Amniotic stem cell (primary cell): ENCODE measurements at regions not wholly inside any gene's neighbourhood (a gene's known extent, or its start where the extent isn't known, plus 50 kb on each side); places are given as distances from the start of the nearest gene placed in this dataset.

Experiments
- DNase-seq: peaks from one replicate; lab custom pipeline; 2025; lab: John Stamatoyannopoulos, UW

- DNase-seq, result no peak
These were observed 290.1 kb downstream of the ZSWIM6 start for GRCh38 chr5:61622156-61622555.

DNA sequence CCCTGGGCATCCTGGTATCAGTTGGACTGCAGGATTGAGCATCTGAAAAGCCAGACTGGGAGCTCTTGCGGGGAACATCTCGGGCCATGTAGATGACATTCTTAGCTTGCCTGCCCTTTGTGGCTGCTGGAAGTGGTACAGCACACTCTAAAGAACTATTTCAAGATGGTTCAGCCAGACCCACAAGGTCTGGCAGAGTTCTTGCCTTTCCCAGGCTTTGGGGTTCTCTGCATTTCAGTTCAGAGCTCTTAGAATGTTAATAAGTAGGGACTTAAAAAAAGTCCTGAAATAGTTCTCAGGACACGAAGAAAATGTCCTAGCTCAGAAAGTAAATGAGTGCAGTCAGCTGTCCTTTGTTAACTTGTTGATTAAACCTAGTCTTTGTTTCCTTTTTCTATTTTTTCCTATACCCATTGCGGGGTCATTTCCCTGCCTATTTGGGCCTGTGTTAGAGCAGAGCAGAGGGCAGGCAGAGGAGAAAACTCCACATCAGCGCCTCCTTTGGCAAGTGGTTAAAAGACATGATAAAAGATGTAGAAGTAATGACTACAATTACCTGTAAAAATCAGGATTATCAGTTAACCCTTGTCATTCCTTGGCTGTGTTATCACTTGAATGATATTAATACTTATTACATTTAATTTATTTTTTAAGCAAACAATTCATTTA lies 291.5 kb downstream of the ZSWIM6 start:
- DNase-seq, result no peak

DNA sequence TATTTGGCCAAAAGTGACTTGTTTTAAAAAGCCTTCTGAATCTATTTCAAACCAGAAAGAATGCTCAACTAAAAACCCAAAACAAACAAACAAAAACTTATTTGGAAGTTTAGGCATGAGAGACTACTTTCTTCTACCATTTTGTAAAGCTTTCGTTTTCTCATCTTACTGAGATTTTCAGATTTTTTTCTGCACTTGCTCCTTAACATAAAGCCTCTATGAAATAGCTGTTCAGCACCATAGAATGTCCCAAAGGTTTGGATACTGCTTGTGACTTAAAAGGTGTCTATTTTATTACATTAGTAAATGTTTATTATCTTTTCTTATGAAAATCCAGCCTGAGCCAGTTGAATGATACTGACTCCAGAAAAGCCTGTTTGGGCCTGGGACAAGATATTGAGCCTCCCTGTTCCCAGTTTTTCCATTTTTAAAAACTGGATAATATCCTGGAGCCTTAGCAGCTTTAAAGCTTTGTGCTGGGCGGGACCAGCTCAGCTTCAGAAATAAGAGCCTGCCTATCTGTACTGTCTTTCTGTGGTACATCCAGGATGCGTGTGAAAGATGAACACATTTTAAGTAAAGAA lies 292.6 kb downstream of the ZSWIM6 start:
- DNase-seq, result no peak

GRCh38 chr5:61625137-61625561 lies 293.1 kb downstream of the ZSWIM6 start:
- no peak for DNase-seq

DNA sequence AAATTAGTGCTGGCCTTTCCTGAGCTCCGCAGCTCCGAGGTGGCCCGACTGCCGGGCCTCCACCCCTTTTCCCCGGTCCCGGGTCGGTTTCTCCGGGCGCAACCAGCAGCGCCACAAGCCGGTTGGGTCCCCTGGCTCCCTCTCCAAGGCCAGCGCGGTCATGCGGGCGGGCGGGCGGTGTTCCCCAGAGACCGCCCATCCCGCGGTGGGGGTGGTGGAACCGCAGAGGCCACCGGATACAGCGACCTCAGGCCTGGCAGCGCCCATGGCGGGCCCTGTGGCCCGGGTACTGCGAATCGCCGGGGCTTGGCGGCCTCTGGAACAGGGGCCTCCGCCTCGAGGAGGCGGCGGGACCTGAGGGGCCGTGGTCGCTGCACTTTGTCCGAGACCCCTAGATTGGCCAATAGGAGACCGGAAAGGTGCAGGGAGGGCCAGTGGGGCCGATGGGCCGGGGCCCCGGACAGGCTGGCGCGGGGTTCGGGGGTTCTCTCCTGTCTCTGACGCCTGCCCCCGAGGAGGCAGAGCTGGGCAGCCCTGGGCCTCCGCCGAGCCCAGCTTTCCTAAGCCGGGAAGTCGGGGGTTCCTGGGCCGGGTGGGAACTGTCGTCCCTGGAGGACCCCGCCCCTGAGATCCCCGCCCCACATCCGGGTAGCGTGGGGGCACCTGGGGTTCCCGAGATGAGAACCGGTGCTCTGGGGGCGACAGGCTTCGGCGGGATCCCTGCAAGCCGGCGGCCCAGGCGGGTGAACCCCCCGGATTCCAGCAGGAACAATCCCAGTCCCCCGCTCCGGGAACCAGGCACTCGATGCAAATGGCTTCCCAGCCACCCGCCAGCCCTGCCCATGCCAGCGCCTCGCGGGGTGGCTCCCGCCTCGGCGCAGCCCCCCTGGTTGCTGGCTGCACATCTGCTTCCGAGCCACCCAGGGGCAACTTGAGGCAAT lies 293.9 kb downstream of the ZSWIM6 start:
- no peak for DNase-seq

DNA sequence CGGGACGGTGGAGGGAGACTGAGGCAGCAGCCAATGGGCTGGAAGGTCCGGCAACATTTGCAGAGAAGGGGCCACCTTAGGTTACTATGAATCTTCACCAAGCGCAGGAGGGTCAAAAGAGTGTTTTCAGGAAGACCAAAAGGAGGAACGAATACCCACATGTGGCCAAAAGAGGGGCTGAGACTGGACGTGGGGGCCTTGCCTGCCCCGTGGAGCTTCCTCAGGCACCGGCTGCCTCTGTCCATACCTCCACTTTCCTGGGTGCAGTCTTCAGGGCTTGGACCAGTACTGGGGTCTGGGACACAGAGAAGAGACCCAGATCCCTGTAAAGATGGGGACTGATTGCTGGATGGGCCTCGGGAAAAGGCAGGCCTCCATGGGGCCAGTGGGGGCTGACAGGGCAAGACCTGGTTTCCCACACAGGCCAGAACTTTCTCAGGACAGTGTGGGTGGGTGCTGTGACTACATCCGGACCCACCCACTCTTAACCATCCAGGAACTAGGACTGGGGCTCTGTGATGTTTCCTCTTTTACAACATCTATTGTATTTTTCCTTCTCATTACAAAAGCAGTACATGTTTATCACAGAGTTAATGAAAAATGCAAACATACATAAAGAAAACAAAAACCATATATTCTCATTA lies 294.7 kb downstream of the ZSWIM6 start:
- DNase-seq, result no peak

GRCh38 chr5:61627531-61627930 lies 295.5 kb downstream of the ZSWIM6 start:
- no peak for DNase-seq

DNA sequence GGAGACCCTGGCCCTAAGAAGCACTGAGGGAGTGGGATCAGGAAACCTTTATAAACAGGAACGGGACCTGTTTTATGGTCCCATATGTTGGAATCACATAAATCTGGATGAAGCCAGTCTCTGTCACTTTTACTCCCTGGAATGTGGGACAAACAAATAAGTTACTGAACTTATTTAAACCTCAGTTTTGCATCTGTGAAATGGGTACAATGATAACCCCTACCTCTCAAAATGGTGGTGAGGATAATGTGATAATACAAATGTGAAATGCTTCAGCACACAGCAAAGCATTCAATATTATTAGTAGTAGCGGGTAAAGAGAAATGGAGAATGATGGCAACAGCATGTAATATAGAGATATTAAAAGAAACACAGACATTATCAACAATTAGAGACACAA lies 298.9 kb downstream of the ZSWIM6 start:
- no peak for DNase-seq

DNA sequence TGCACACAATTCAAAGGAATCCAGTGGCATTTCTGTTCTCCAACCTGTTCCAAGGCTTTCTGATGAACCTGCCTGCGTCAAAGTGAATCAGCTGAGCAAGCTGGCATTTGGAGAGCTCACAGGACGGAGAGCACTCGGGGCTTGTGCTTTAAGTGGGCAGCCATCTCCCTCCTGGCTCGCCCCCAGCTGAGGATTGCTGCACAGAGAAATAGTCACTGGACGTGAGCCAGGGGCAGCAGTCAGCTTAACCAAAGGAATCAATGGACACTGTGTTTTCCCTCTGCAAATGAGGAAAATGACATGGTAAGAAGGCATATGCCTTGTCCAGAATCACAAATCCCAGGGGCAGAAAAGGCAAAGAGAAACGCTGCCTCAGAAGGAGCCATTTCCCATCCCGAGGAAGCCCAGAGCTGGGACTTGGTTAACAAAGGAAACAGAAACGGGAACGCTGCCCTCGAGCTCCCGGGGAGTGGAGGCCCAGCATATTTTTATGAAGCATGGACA lies 299.4 kb downstream of the ZSWIM6 start:
- DNase-seq, result no peak

DNA sequence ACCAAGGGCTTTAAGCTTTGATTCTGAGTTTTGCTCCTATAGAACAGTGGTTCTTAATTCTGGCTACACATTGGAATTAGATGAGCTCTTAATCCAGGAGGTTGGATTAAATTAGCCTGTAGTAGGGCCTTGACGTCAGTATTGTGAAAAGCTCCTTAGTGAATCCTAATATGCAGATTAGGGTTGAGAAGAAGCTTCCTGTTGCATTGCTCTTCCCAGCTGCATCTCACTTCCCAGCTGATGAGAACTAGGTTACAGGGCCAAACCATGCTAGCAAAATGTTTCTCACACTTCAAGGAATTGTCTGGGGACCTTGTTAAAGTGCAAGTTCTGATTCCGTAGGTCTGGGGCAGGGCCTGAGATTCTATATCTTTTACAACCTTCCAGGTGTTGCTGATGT lies 300.0 kb downstream of the ZSWIM6 start:
- DNase-seq, result no peak

- no peak for DNase-seq
These were observed 303.2 kb downstream of the ZSWIM6 start for GRCh38 chr5:61635271-61635670.

DNA sequence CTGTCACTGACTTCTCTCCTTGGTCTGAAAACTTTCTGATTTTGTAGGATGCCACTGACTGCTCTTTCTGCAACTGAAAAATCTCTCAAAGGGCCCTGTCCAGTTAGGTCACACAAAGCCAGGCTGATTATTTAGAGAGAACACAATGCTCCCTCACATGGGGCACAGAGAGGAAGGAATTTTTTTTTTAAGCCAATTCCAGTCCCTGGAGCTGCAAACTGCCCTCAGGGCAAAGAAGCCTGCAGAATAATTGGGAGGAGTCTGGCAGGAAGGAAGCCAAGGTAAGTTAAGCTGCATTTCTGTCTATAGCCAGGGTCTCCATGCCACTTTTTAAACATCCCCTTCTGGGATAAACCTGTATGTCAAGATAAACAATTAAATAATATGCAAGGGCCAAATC lies 305.5 kb downstream of the ZSWIM6 start:
- no peak for DNase-seq

DNA sequence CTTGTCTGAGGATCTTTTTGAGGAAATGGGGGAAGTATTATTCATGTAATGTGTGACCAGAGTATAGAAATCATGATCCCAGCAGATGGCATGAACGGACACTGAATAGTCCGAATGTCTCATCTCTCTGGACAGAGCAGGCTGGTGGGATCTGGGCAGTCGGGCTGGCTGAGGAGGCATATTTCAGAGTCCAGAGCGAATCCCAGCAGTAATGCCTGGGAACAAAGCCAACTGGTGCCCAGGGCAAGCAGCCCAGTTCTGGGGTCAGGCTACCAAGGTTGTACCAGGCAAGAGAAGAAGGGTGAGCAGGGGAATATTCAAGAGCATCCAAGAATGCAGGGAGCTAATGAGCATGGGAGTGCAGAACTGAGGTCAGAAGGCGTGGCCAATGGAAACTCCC lies 306.4 kb downstream of the ZSWIM6 start:
- no peak for DNase-seq

DNA sequence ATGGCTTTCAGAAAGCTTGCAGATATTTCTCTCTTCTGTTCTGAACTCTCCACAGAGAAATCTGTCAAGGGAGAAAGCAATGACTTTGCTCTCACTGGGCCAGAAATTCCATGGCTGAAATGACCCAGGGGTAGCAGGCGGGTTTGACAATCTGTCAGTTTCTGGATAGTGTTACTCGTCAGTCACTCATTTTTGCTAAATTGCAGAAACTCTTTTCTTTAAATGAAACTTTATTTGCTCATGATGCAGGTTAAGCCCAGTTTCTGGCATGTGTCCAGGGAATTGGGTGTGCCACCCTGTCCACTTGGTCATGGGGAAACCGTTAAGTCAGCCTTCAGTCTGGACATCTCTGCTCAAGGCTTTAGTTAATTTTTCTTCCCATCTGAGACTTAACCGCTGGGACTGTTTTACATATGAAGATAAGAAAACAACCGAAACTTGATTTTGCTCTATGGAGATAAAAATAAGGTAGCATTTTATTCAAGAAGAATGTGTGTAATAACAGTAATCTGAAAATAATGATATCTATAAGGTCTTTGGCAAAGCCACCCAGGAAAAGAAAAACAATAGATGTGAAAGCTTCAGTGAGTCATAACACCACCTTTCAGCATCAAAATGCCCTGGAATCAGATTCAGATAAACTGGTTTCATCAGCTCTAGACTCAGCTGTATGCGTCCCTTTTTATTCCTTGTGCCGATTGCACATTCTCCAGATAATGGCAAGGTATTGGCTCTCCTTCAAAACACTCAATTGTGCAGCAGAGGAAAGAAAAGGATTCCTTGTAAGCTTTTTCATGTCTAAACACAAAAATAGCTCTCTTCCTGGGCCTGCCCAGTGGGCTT lies 308.3 kb downstream of the ZSWIM6 start:
- DNase-seq, result no peak

DNA sequence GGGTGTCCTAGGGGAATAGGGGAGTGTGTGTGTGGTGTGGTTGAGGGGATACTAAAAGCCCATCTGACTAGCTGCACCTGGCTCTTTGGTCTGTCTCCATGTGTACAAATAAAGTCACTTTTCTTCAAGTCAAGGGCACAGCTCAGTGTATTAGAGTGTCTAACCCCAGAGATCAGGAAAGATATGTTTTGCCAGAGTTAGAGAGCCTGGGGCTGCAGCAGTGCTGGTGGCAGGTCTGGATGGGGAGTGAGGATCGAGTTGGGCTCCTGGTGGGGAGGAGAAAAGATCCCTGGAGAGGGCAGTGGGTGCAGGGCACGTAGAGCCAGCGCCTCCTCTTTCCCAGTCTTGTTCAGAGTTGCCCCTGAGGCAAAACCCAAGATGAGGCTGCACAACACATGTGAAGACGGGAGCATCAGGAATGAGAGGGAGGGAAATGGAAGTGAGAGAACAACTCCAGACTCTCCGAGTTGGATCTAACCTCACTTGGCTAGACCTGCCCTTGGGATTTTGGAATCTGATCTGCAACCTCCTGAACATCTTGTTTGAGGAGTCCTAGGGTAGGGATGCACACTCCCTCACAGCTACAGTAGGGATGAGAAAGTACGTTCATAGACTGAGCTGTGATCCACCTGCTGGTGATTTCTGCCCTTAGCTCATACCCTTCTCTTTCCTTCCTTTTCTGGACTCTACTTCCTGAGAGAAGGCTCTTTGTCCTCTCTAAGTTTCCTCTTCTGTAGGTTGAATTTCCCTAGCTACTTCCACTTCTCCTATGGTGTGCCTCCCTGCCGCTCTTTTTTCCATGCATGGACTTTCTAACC lies 309.9 kb downstream of the ZSWIM6 start:
- DNase-seq, result no peak

DNA sequence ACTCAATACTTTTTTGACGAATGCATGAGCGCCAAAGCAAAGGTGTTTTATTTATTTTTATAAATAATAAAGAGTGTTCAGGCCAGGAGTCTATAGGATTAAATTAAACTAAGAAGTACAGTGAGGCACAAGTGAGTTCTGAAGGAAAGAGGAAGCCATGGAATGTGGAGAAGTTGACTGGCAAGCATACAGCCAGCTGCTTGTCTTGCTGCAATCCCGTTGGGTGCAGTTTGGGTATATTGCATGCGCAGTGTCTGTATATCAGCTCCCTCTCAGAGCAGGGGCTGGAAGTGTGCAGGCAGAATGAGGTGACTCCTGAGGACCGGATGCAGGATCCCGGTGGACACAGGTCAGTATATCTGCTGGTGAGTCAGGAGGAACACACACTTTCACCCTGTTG lies 315.6 kb downstream of the ZSWIM6 start:
- DNase-seq, result no peak

DNA sequence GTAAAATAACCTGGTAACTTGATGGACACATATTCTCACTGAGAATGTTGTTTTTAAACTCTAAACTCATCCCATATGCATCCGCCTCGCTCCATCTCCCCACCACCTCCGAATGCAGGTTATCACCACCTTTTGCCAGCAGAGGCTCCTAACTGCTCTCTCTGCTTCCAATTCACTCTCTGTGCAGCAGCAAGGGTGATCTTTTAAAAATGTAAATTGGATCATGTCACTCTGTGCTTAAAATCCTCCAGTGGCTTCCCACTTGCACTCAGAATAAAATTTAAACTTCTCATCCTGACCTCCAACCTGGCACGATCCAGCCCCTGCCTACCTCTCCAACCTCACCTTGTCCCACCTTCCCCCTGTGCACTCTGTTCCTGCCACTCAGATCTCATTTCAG lies 317.2 kb downstream of the ZSWIM6 start:
- DNase-seq, result no peak

- DNase-seq, result no peak
These were observed 317.9 kb downstream of the ZSWIM6 start for GRCh38 chr5:61649971-61650370.

- DNase-seq, result no peak
These were observed 318.6 kb downstream of the ZSWIM6 start for GRCh38 chr5:61650661-61651060.

- no peak for DNase-seq
These were observed 319.1 kb downstream of the ZSWIM6 start for GRCh38 chr5:61651195-61651594.

- no peak for DNase-seq
These were observed 320.9 kb downstream of the ZSWIM6 start for GRCh38 chr5:61652916-61653315.
